ENCODE measurements at regions not wholly inside any gene's neighbourhood (a gene's known extent, or its start where the extent isn't known, plus 50 kb on each side); places are given as distances from the start of the nearest gene placed in this dataset.

GRCh38 chr4:98758182-98758581 lies 99.8 kb upstream of the TSPAN5 start:
- H3K27ac ChIP-seq = no peak overlapping the region
- H3K9me3 ChIP-seq = no peaks in the 10 kb centered on the region
- intact Hi-C loops (cut with DNase I) = no loop called here
- ATAC-seq (no peak), DNase-seq (no peak)
- no peaks in the 10 kb centered on the region for H3K4me1 ChIP-seq
- no peaks in the 10 kb centered on the region for H3K36me3 ChIP-seq
- no peak overlapping the region for H3K4me3 ChIP-seq
- TF ChIP-seq, protein P1, sequence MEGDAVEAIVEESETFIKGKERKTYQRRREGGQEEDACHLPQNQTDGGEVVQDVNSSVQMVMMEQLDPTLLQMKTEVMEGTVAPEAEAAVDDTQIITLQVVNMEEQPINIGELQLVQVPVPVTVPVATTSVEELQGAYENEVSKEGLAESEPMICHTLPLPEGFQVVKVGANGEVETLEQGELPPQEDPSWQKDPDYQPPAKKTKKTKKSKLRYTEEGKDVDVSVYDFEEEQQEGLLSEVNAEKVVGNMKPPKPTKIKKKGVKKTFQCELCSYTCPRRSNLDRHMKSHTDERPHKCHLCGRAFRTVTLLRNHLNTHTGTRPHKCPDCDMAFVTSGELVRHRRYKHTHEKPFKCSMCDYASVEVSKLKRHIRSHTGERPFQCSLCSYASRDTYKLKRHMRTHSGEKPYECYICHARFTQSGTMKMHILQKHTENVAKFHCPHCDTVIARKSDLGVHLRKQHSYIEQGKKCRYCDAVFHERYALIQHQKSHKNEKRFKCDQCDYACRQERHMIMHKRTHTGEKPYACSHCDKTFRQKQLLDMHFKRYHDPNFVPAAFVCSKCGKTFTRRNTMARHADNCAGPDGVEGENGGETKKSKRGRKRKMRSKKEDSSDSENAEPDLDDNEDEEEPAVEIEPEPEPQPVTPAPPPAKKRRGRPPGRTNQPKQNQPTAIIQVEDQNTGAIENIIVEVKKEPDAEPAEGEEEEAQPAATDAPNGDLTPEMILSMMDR (IDR thresholded peaks at IDR 0.05) = no peak
- H3K27me3 ChIP-seq = no peaks in the 10 kb centered on the region

- Histone ChIP-seq H3K36me3 (no peaks in the 10 kb centered on the region), H3K4me1 (no peaks in the 10 kb centered on the region), H3K27ac (no peak overlapping the region), H3K9me3 (no peaks in the 10 kb centered on the region), H3K4me3 (no peak overlapping the region), H3K27me3 (no peaks in the 10 kb centered on the region)
- TF ChIP-seq, protein P1 (IDR thresholded peaks at IDR 0.05) = no peak
- DNase-seq (no peak), ATAC-seq (no peak)
- intact Hi-C loops (cut with DNase I) = no loop called here
Observed at GRCh38 chr4:98754736-98755135, 96.3 kb upstream of the TSPAN5 start.

GRCh38 chr4:98749206-98749605 lies 90.8 kb upstream of the TSPAN5 start:
- Histone ChIP-seq H3K36me3 (no peaks in the 10 kb centered on the region), H3K4me1 (no peaks in the 10 kb centered on the region), H3K4me3 (no peak overlapping the region), H3K27me3 (no peaks in the 10 kb centered on the region), H3K9me3 (no peaks in the 10 kb centered on the region), H3K27ac (no peak overlapping the region)
- intact Hi-C loops (cut with DNase I) = no loop called here
- no peak for ATAC-seq
- TF ChIP-seq, protein P1 (IDR thresholded peaks at IDR 0.05) = no peak
- DNase-seq = no peak

- no peaks in the 10 kb centered on the region for H3K4me1 ChIP-seq
- intact Hi-C loops (cut with DNase I) = no loop called here
- H3K27me3 ChIP-seq = no peaks in the 10 kb centered on the region
- H3K9me3 ChIP-seq = no peaks in the 10 kb centered on the region
- TF ChIP-seq, protein P1 (IDR thresholded peaks at IDR 0.05) = no peak
- no peak for ATAC-seq
- no peaks in the 10 kb centered on the region for H3K36me3 ChIP-seq
- no peak overlapping the region for H3K4me3 ChIP-seq
- H3K27ac ChIP-seq = no peak overlapping the region
- DNase-seq = no peak
Observed at GRCh38 chr4:98748609-98749008, 90.2 kb upstream of the TSPAN5 start.

- DNase-seq (no peak), ATAC-seq (peak; percentile 58)
- Histone ChIP-seq H3K4me3 (no peak overlapping the region), H3K27me3 (no peaks in the 10 kb centered on the region), H3K36me3 (no peaks in the 10 kb centered on the region), H3K27ac (no peak overlapping the region), H3K9me3 (no peaks in the 10 kb centered on the region), H3K4me1 (no peaks in the 10 kb centered on the region)
- intact Hi-C loops (cut with DNase I) = no loop called here
- TF ChIP-seq, protein P1 (IDR thresholded peaks at IDR 0.05) = no peak
Observed at GRCh38 chr4:98747393-98748091, 89.1 kb upstream of the TSPAN5 start.

GRCh38 chr4:98746936-98747335 lies 88.5 kb upstream of the TSPAN5 start:
- intact Hi-C loops (cut with DNase I) = no loop called here
- Histone ChIP-seq H3K36me3 (no peaks in the 10 kb centered on the region), H3K9me3 (no peaks in the 10 kb centered on the region), H3K27ac (no peak overlapping the region), H3K27me3 (no peaks in the 10 kb centered on the region), H3K4me3 (no peak overlapping the region), H3K4me1 (no peaks in the 10 kb centered on the region)
- ATAC-seq = no peak
- DNase-seq = no peak
- TF ChIP-seq, protein P1 (IDR thresholded peaks at IDR 0.05) = no peak

Data from upper lobe of right lung (tissue), 1 donor.